Left ventricle myocardium superior (tissue), 1 donor: ENCODE measurements at regions not wholly inside any gene's neighbourhood (a gene's known extent, or its start where the extent isn't known, plus 50 kb on each side); places are given as distances from the start of the nearest gene placed in this dataset.
"Not testable (repeated sequence)": the region's sequence is repeated elsewhere in the genome, so short reads cannot be mapped to it uniquely, and the experiment has no call there.

Experiments used
- ATAC-seq: fragments of 200-7000 bp; cut with Tn5 transposase; one replicate; pipeline ENCODE4 v1.9.1; 2020; ENCODE audit warnings: mild to moderate bottlenecking, moderate library complexity
- DNase-seq: peaks from one replicate; pipeline ENCODE4 v3.0.0-alpha.2; 2020
- intact Hi-C: fragments of 100-400 bp; cut with micrococcal nuclease; formaldehyde crosslinking; loops from one replicate; pipeline ENCODE4 v1.11.0; 2022
- donor health status: DM: no; HTN: yes; CAD: no; lungs with severe emphysema.

- ATAC-seq, intact Hi-C loops, DNase-seq: not testable (repeated sequence)
Observed at GRCh38 chr5:12657914-12658474, 753.7 kb upstream of the CTNND2 start.

GRCh38 chr5:12655675-12656074, 751.4 kb upstream of the CTNND2 start:
- DNase-seq, result no peak
- ATAC-seq, result no peak
- intact Hi-C loops, result no loop called here

GRCh38 chr5:12652201-12652600, 748.0 kb upstream of the CTNND2 start:
- ATAC-seq (no peak), DNase-seq (no peak)
- intact Hi-C loops, result no loop called here

- ATAC-seq (no peak), DNase-seq (no peak)
- intact Hi-C loops, result no loop called here
Observed at GRCh38 chr5:12648558-12648957, 744.3 kb upstream of the CTNND2 start.

- intact Hi-C loops, result no loop called here
- no peak for DNase-seq
- no peak for ATAC-seq
Observed at GRCh38 chr5:12647613-12648012, 743.4 kb upstream of the CTNND2 start.

GRCh38 chr5:12645582-12645981, 741.3 kb upstream of the CTNND2 start:
- ATAC-seq (no peak), DNase-seq (no peak)
- intact Hi-C loops, result no loop called here

- no peak for ATAC-seq
- intact Hi-C loops, result no loop called here
Observed at GRCh38 chr5:12636209-12636608, 732.0 kb upstream of the CTNND2 start.

GRCh38 chr5:12626556-12626955, 722.3 kb upstream of the CTNND2 start:
- DNase-seq (no peak), ATAC-seq (no peak)
- intact Hi-C loops, result no loop called here

More at GRCh38 chr5:12636209-12636608, 732.0 kb upstream of the CTNND2 start:
- DNase-seq, result no peak

- intact Hi-C loops, result no loop called here
- ATAC-seq, result no peak
- DNase-seq, result no peak
Observed at GRCh38 chr5:12625667-12626263, 721.5 kb upstream of the CTNND2 start.

- no peak for DNase-seq
- intact Hi-C loops, result no loop called here
- no peak for ATAC-seq
Observed at GRCh38 chr5:12624776-12625560, 720.7 kb upstream of the CTNND2 start.

- ATAC-seq (no peak), DNase-seq (no peak)
- intact Hi-C loops, result no loop called here
Observed at GRCh38 chr5:12623408-12623807, 719.2 kb upstream of the CTNND2 start.

- intact Hi-C loops, result no loop called here
- ATAC-seq, result no peak
Observed at GRCh38 chr5:12616093-12616492, 711.8 kb upstream of the CTNND2 start.

GRCh38 chr5:12615141-12615820, 711.0 kb upstream of the CTNND2 start:
- ATAC-seq, result no peak
- DNase-seq, result no peak
- intact Hi-C loops, result no loop called here

More at GRCh38 chr5:12616093-12616492, 711.8 kb upstream of the CTNND2 start:
- no peak for DNase-seq

GRCh38 chr5:12614608-12615007, 710.4 kb upstream of the CTNND2 start:
- DNase-seq, result no peak
- no peak for ATAC-seq
- intact Hi-C loops, result no loop called here

GRCh38 chr5:12611132-12611531, 706.9 kb upstream of the CTNND2 start:
- DNase-seq, result no peak
- intact Hi-C loops, result no loop called here
- ATAC-seq, result no peak

GRCh38 chr5:12607817-12608216, 703.6 kb upstream of the CTNND2 start:
- ATAC-seq, intact Hi-C loops, DNase-seq: not testable (repeated sequence)

GRCh38 chr5:12592228-12592627, 688.0 kb upstream of the CTNND2 start:
- no peak for ATAC-seq
- intact Hi-C loops, result no loop called here

GRCh38 chr5:12586406-12586805, 682.2 kb upstream of the CTNND2 start:
- DNase-seq (no peak), ATAC-seq (no peak)
- intact Hi-C loops, result no loop called here

More at GRCh38 chr5:12592228-12592627, 688.0 kb upstream of the CTNND2 start:
- no peak for DNase-seq

- ATAC-seq, intact Hi-C loops, DNase-seq: not testable (repeated sequence)
Observed at GRCh38 chr5:12578803-12579202, 674.6 kb upstream of the CTNND2 start.

- ATAC-seq, DNase-seq, intact Hi-C loops: not testable (repeated sequence)
Observed at GRCh38 chr5:12576953-12577352, 672.7 kb upstream of the CTNND2 start.
